SK-N-SH (cell line): ENCODE measurements at regions not wholly inside any gene's neighbourhood (a gene's known extent, or its start where the extent isn't known, plus 50 kb on each side); places are given as distances from the start of the nearest gene placed in this dataset.

Experiments used
- CTCF ChIA-PET: fragments of 300-600, 350-600 bp; formaldehyde crosslinking; extraction: SDS; loops from one replicate; lab custom pipeline; 2021; lab: Yijun Ruan, JAX
- POLR2A ChIA-PET: fragments of 350-600 bp; sonication (Branson Sonifier 250); formaldehyde crosslinking; extraction: SDS; loops from one replicate; lab custom pipeline; 2020; ENCODE audit warnings: antibody characterized with exemption, inconsistent platforms; lab: Yijun Ruan, JAX
- DNase-seq: peaks from one replicate; pipeline ENCODE4 v3.0.0; 2012
- H2AFZ ChIP-seq: fragments of 200-600 bp; sonication (generic); 2 replicates; pipeline ENCODE4 v1.8.1; 2016; ENCODE audit warnings: antibody characterized with exemption, mild to moderate bottlenecking, low read depth
- H3F3A ChIP-seq: fragments of 200-600 bp; sonication (generic); replicated peaks from 2 replicates; pipeline ENCODE3; 2016; ENCODE audit warnings: antibody characterized with exemption, mild to moderate bottlenecking; ENCODE audit not compliant: insufficient read depth
- H3K27ac ChIP-seq, 2 experiments: fragments of 200-500 bp in 1 of 2; fragments of 200-600 bp in 1 of 2; sonication (Bioruptor generic) in 1 of 2; sonication (generic), shearing (Covaris generic) in 1 of 2; 2 replicates each; pipeline versions ENCODE4 v1.5.1 to v1.6.1; 2014 to 2016; ENCODE audit warnings: low read depth in 2 of 2, inconsistent platforms in 1 of 2, low read length in 1 of 2, mild to moderate bottlenecking in 1 of 2, mixed read lengths in 1 of 2
- H3K27me3 ChIP-seq: fragments of 200-600 bp; sonication (generic), shearing (Covaris generic); 2 replicates; pipeline ENCODE4 v1.6.1; 2016; ENCODE audit warnings: mixed run types; ENCODE audit not compliant: insufficient read depth
- H3K36me3 ChIP-seq, 2 experiments: fragments of 200-500 bp in 1 of 2; fragments of 200-600 bp in 1 of 2; sonication (Bioruptor generic) in 1 of 2; sonication (generic) in 1 of 2; replicated peaks in 1 of 2; 2 replicates each; pipeline versions ENCODE3 to v1.5.1; 2014 to 2016; ENCODE audit warnings: low read length in 1 of 2, mild to moderate bottlenecking in 1 of 2; ENCODE audit not compliant: insufficient read depth in 2 of 2, control insufficient read depth in 1 of 2
- H3K4me1 ChIP-seq, 2 experiments: fragments of 200-500 bp in 1 of 2; fragments of 200-600 bp in 1 of 2; sonication (Bioruptor generic) in 1 of 2; sonication (generic), shearing (Covaris generic) in 1 of 2; 2 replicates each; pipeline versions ENCODE4 v1.5.1 to v1.6.1; 2014 to 2016; ENCODE audit warnings: low read depth in 1 of 2, low read length in 1 of 2, mixed run types in 1 of 2; ENCODE audit not compliant: insufficient read depth in 2 of 2, control insufficient read depth in 1 of 2
- H3K4me2 ChIP-seq: fragments of 200-600 bp; sonication (generic), shearing (Covaris generic); 2 replicates; pipeline ENCODE4 v1.6.1; 2017; ENCODE audit warnings: mixed run types
- H3K4me3 ChIP-seq, 2 experiments: fragments of 200-500 bp in 1 of 2; fragments of 200-600 bp in 1 of 2; sonication (Bioruptor generic) in 1 of 2; sonication (generic), shearing (Covaris generic) in 1 of 2; 2 replicates each; pipeline versions ENCODE4 v1.5.1 to v1.8.1; 2014 to 2016; ENCODE audit warnings: low read depth in 2 of 2, inconsistent platforms in 1 of 2, low read length in 1 of 2, mild to moderate bottlenecking in 1 of 2, mixed read lengths in 1 of 2, moderate library complexity in 1 of 2
- H3K79me2 ChIP-seq: fragments of 200-600 bp; sonication (generic); 2 replicates; pipeline ENCODE4 v1.8.1; 2017; ENCODE audit warnings: mild to moderate bottlenecking; ENCODE audit not compliant: insufficient read depth
- H3K9ac ChIP-seq: fragments of 200-600 bp; sonication (generic); 2 replicates; pipeline ENCODE4 v1.6.1; 2017; ENCODE audit warnings: mixed run types
- H3K9me2 ChIP-seq: fragments of 200-600 bp; sonication (generic); 2 replicates; pipeline ENCODE4 v1.6.1; 2017; ENCODE audit warnings: mixed run types
- H3K9me3 ChIP-seq: fragments of 200-600 bp; sonication (generic); 2 replicates; pipeline ENCODE4 v1.6.1; 2017; ENCODE audit warnings: mixed run types, mild to moderate bottlenecking, moderate library complexity
- H4K20me1 ChIP-seq: fragments of 200-600 bp; sonication (generic); 2 replicates; pipeline ENCODE4 v1.6.1; 2017; ENCODE audit warnings: mild to moderate bottlenecking, mixed run types; ENCODE audit not compliant: insufficient read depth
- FOXM1 ChIP-seq: IDR thresholded peaks from 2 replicates; pipeline ENCODE4 v1.4.0; 2012; ENCODE audit warnings: low read depth, mild to moderate bottlenecking
- GABPA ChIP-seq: IDR thresholded peaks from 2 replicates; pipeline ENCODE4 v1.4.0; 2012; ENCODE audit warnings: low read depth, mild to moderate bottlenecking
- GATA2 ChIP-seq: sonication (generic); formaldehyde crosslinking; IDR thresholded peaks from 2 replicates; pipeline ENCODE4 v1.5.0; 2020; ENCODE audit warnings: mild to moderate bottlenecking, missing genetic modification reagents
- JUND ChIP-seq: IDR thresholded peaks from 2 replicates; pipeline ENCODE4 v1.4.0; 2012
- MEF2A ChIP-seq: IDR thresholded peaks from 2 replicates; pipeline ENCODE4 v1.4.0; 2012; ENCODE audit warnings: low read depth, borderline replicate concordance
- MXI1 ChIP-seq: IDR thresholded peaks from 2 replicates; pipeline ENCODE4 v1.6.1; 2012; ENCODE audit warnings: mild to moderate bottlenecking, low read depth, low read length, improper control_type of control experiment
- POLR2AphosphoS5 ChIP-seq: IDR thresholded peaks from 2 replicates; pipeline ENCODE4 v1.6.1; 2012; ENCODE audit warnings: low read depth, low read length
- RCOR1 ChIP-seq: fragments of 150-350 bp; IDR thresholded peaks from 2 replicates; pipeline ENCODE4 v1.6.1; 2017; ENCODE audit warnings: antibody characterized with exemption, low read length
- RFX5 ChIP-seq: IDR thresholded peaks from 2 replicates; pipeline ENCODE4 v1.6.1; 2012; ENCODE audit warnings: mild to moderate bottlenecking, improper control_type of control experiment, low read length
- RXRA ChIP-seq: IDR thresholded peaks from 2 replicates; pipeline ENCODE4 v1.4.0; 2012; ENCODE audit warnings: low read depth, mild to moderate bottlenecking, borderline replicate concordance
- SIN3A ChIP-seq: IDR thresholded peaks from 2 replicates; pipeline ENCODE4 v1.6.1; 2012; ENCODE audit warnings: low read depth, mild to moderate bottlenecking, low read length, moderate library complexity, borderline replicate concordance
- SMC3 ChIP-seq: IDR thresholded peaks from 2 replicates; pipeline ENCODE4 v1.6.1; 2012; ENCODE audit warnings: low read depth, low read length, improper control_type of control experiment
- TCF12 ChIP-seq: IDR thresholded peaks from 2 replicates; pipeline ENCODE4 v1.4.0; 2012
- TEAD4 ChIP-seq: IDR thresholded peaks from 2 replicates; pipeline ENCODE4 v1.4.0; 2012; ENCODE audit warnings: mild to moderate bottlenecking, borderline replicate concordance; ENCODE audit not compliant: insufficient read depth
- YY1 ChIP-seq: IDR thresholded peaks from 2 replicates; pipeline ENCODE4 v1.4.0; 2012; ENCODE audit warnings: low read depth, mild to moderate bottlenecking
- WGBS: methylation state at CpG from one replicate; pipeline ENCODE4 v1.1.6; 2017; ENCODE audit warnings: low lambda C conversion rate; 5-methylcytosine and 5-hydroxymethylcytosine counted together
- TF ChIP-seq, protein P1 (sequence below): IDR thresholded peaks from 2 replicates; pipeline ENCODE4 v1.4.0; 2012; ENCODE audit warnings: low read depth, borderline replicate concordance
- TF ChIP-seq, protein P2 (sequence below): fragments of 150-350 bp; IDR thresholded peaks from 2 replicates; pipeline ENCODE4 v1.6.1; 2016; ENCODE audit warnings: mild to moderate bottlenecking, low read depth, low read length
- TF ChIP-seq, protein P3 (sequence below): fragments of 150-350 bp; IDR thresholded peaks from 2 replicates; pipeline ENCODE4 v1.6.1; 2017; ENCODE audit warnings: antibody characterized with exemption, low read length, low read depth, borderline replicate concordance
- TF ChIP-seq, protein P4 (sequence below): IDR thresholded peaks from 2 replicates; pipeline ENCODE4 v1.4.0; 2012; ENCODE audit warnings: low read depth, borderline replicate concordance

DNA sequence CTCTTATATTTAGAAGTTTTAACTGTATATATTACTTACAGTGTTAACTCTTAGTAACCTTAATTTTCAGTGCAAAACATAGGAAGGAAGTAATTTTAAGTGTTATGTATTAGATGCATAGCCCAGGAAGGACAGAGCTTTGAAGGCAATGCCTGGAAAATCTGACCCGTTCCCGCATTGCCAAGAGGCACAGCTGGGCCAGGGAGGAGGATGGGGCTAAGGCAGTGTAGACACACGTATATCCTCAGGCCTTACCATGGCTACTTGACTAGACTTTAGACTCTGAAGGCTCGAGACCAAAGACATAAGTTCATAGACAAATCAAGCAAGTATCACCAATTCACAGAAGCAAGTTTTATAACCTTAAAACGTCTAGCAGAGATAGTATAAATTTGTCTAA is 1944.2 kb downstream of the OLFM4 start:
- Histone ChIP-seq H4K20me1 (no peaks in the 10 kb centered on the region), H2AFZ (no peak overlapping the region), H3K4me3 (no peak overlapping the region)
- WGBS = 8% methylated on average over 5 of the region's 5 CpGs
- TF ChIP-seq SIN3A (no peak), POLR2AphosphoS5 (no peak), RCOR1 (no peak), MXI1 (no peak), MEF2A (no peak), GABPA (no peak)
- TF ChIP-seq, protein P1, sequence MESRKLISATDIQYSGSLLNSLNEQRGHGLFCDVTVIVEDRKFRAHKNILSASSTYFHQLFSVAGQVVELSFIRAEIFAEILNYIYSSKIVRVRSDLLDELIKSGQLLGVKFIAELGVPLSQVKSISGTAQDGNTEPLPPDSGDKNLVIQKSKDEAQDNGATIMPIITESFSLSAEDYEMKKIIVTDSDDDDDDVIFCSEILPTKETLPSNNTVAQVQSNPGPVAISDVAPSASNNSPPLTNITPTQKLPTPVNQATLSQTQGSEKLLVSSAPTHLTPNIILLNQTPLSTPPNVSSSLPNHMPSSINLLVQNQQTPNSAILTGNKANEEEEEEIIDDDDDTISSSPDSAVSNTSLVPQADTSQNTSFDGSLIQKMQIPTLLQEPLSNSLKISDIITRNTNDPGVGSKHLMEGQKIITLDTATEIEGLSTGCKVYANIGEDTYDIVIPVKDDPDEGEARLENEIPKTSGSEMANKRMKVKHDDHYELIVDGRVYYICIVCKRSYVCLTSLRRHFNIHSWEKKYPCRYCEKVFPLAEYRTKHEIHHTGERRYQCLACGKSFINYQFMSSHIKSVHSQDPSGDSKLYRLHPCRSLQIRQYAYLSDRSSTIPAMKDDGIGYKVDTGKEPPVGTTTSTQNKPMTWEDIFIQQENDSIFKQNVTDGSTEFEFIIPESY = no peak
- TF ChIP-seq, protein P2, sequence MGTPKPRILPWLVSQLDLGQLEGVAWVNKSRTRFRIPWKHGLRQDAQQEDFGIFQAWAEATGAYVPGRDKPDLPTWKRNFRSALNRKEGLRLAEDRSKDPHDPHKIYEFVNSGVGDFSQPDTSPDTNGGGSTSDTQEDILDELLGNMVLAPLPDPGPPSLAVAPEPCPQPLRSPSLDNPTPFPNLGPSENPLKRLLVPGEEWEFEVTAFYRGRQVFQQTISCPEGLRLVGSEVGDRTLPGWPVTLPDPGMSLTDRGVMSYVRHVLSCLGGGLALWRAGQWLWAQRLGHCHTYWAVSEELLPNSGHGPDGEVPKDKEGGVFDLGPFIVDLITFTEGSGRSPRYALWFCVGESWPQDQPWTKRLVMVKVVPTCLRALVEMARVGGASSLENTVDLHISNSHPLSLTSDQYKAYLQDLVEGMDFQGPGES = no peak
- TF ChIP-seq, protein P3, sequence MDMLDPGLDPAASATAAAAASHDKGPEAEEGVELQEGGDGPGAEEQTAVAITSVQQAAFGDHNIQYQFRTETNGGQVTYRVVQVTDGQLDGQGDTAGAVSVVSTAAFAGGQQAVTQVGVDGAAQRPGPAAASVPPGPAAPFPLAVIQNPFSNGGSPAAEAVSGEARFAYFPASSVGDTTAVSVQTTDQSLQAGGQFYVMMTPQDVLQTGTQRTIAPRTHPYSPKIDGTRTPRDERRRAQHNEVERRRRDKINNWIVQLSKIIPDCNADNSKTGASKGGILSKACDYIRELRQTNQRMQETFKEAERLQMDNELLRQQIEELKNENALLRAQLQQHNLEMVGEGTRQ = no peak
- TF ChIP-seq, all 33 proteins: peak for 0
- ChIA-PET POLR2A (no interaction called here), CTCF (no interaction called here)
- Histone ChIP-seq H3K36me3 (no peaks in the 10 kb centered on the region), H3K79me2 (no peaks in the 10 kb centered on the region), H3K27ac (no peak overlapping the region), H3K9ac (no peak overlapping the region), H3F3A (no peaks in the 10 kb centered on the region), H3K9me3 (no peaks in the 10 kb centered on the region), H3K9me2 (no peaks in the 10 kb centered on the region), H3K4me2 (no peak overlapping the region), H3K4me1 (no peaks in the 10 kb centered on the region), H3K27me3 (no peaks in the 10 kb centered on the region)
- DNase-seq = no peak

DNA sequence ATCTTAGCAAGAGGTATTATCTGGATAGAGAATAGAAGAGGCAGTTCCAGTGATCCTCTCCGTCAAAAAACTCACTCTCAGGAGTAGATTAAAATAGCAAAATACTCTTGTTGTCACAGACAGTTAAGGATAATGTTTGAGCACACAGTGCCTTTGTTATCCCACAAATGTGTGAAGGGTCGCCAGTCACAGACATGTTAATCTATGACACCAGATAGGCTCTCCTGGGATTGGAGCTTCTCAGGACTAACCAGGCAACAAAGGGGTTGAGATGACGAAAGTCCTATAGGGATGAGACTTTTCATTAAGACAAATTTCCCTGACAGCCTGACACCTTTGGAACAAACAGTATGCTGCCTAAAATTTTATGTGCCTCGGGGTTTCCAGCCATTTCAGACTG is 1947.1 kb downstream of the OLFM4 start:
- Histone ChIP-seq H3K4me3 (no peak overlapping the region), H3F3A (no peaks in the 10 kb centered on the region), H3K4me2 (no peak overlapping the region), H3K9me3 (no peaks in the 10 kb centered on the region), H3K9me2 (no peaks in the 10 kb centered on the region), H3K27me3 (no peaks in the 10 kb centered on the region), H3K27ac (no peak overlapping the region), H4K20me1 (no peaks in the 10 kb centered on the region), H3K4me1 (no peaks in the 10 kb centered on the region), H3K36me3 (no peaks in the 10 kb centered on the region), H3K79me2 (no peaks in the 10 kb centered on the region), H2AFZ (no peak overlapping the region)
- CTCF ChIA-PET = no interaction called here
- POLR2A ChIA-PET = no interaction called here
- 0% methylated on average over 4 of the region's 4 CpGs for WGBS
- TF ChIP-seq RCOR1 (no peak), FOXM1 (no peak), TCF12 (no peak), SMC3 (no peak), GATA2 (CRISPR knock-in tag) (no peak), JUND (no peak), MXI1 (no peak), TEAD4 (no peak), POLR2AphosphoS5 (no peak), RXRA (no peak), YY1 (no peak), RFX5 (no peak)
- TF ChIP-seq, protein P3 = no peak
- TF ChIP-seq, protein P4, sequence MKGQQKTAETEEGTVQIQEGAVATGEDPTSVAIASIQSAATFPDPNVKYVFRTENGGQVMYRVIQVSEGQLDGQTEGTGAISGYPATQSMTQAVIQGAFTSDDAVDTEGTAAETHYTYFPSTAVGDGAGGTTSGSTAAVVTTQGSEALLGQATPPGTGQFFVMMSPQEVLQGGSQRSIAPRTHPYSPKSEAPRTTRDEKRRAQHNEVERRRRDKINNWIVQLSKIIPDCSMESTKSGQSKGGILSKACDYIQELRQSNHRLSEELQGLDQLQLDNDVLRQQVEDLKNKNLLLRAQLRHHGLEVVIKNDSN = no peak
- TF ChIP-seq, all 33 proteins: peak for 0
- no peak for DNase-seq
- no peak overlapping the region for H3K9ac ChIP-seq
